CD4-positive, alpha-beta memory T cell (primary cell): ENCODE measurements at regions not wholly inside any gene's neighbourhood (a gene's known extent, or its start where the extent isn't known, plus 50 kb on each side); places are given as distances from the start of the nearest gene placed in this dataset.

Experiments
- CTCF ChIA-PET: fragments of 350-600 bp; sonication (Branson Sonifier 250); formaldehyde crosslinking; loops from one replicate; lab custom pipeline; 2021; ENCODE audit warnings: inconsistent platforms; ENCODE audit not compliant: partially characterized antibody; lab: Charles Lee
- POLR2A ChIA-PET: fragments of 350-600 bp; sonication (Branson Sonifier 250); formaldehyde crosslinking; loops from one replicate; lab custom pipeline; 2021; ENCODE audit not compliant: partially characterized antibody; lab: Charles Lee
- DNase-seq, 5 donors: peaks; one replicate each; pipeline versions ENCODE4 v3.0.0 to v3.0.0-alpha.2; 2020 to 2022; ENCODE audit warnings: mixed read lengths in 1 of 5
- H3K27ac ChIP-seq: one replicate; pipeline ENCODE4 v1.7.0; 2013; ENCODE audit warnings: low read depth, low read length
- H3K27me3 ChIP-seq: 2 replicates; pipeline ENCODE4 v1.7.0; 2013; ENCODE audit warnings: mild to moderate bottlenecking, low read length, moderate library complexity; ENCODE audit not compliant: insufficient read depth
- H3K36me3 ChIP-seq: 2 replicates; pipeline ENCODE4 v1.7.0; 2013; ENCODE audit warnings: mild to moderate bottlenecking, low read length, moderate library complexity; ENCODE audit not compliant: insufficient read depth
- H3K4me1 ChIP-seq: 2 replicates; pipeline ENCODE4 v1.7.0; 2013; ENCODE audit warnings: mild to moderate bottlenecking, low read length, moderate library complexity; ENCODE audit not compliant: insufficient read depth
- H3K4me3 ChIP-seq, 2 donors: one replicate each; pipeline ENCODE4 v1.7.0; 2013; ENCODE audit warnings: low read length in 2 of 2, mild to moderate bottlenecking in 1 of 2
- H3K9me3 ChIP-seq, 2 donors: one replicate each; pipeline ENCODE4 v1.7.0; 2013; ENCODE audit warnings: low read length in 2 of 2, control low read depth in 1 of 2; ENCODE audit not compliant: control insufficient read depth in 1 of 2
- H3K27ac Mint-ChIP-seq, 7 donors: one replicate each; pipeline ENCODE4 v1.8.0; 2020 to 2021; ENCODE audit warnings: mixed read lengths in 7 of 7, mild to moderate bottlenecking in 6 of 7, inconsistent platforms in 3 of 7, moderate library complexity in 3 of 7
- H3K27me3 Mint-ChIP-seq, 2 donors: one replicate each; pipeline ENCODE4 v1.8.0; 2020 to 2021; ENCODE audit warnings: mixed read lengths in 2 of 2
- H3K36me3 Mint-ChIP-seq, 2 donors: one replicate each; pipeline ENCODE4 v1.8.0; 2020 to 2021; ENCODE audit warnings: mixed read lengths in 2 of 2, inconsistent platforms in 1 of 2, mild to moderate bottlenecking in 1 of 2
- H3K4me1 Mint-ChIP-seq, 4 donors: one replicate each; pipeline ENCODE4 v1.8.0; 2020 to 2021; ENCODE audit warnings: mixed read lengths in 4 of 4, mild to moderate bottlenecking in 1 of 4
- H3K4me3 Mint-ChIP-seq, 8 donors: one replicate each; pipeline ENCODE4 v1.8.0; 2020 to 2021; ENCODE audit warnings: mixed read lengths in 8 of 8, mild to moderate bottlenecking in 7 of 8, moderate library complexity in 6 of 8, inconsistent platforms in 3 of 8
- H3K9me3 Mint-ChIP-seq, 8 donors: one replicate each; pipeline ENCODE4 v1.8.0; 2020 to 2021; ENCODE audit warnings: mixed read lengths in 8 of 8, mild to moderate bottlenecking in 5 of 8, inconsistent platforms in 3 of 8, moderate library complexity in 1 of 8
- intact Hi-C: fragments of 100-400 bp; cut with micrococcal nuclease; formaldehyde crosslinking; loops from one replicate; pipeline ENCODE4 v1.15.1; 2023

GRCh38 chr3:67192466-67192865, 194.4 kb downstream of the KBTBD8 start:
- Mint-ChIP-seq H3K9me3 (peaks cover 0 to 7% (median under 1%) of the 10 kb centered on the region in 8 donors), H3K36me3 (no peaks in the 10 kb centered on the region), H3K4me3 (peak overlapping the region in 1 of 8 donors; percentile 20), H3K27ac (no peak overlapping the region), H3K4me1 (no peaks in the 10 kb centered on the region), H3K27me3 (no peaks in the 10 kb centered on the region)
- no peak for DNase-seq
- intact Hi-C loops: no loop called here
- ChIA-PET CTCF (no interaction called here), POLR2A (no interaction called here)
- H3K4me1 ChIP-seq: no peaks in the 10 kb centered on the region
- no peaks in the 10 kb centered on the region for H3K36me3 ChIP-seq
- no peak overlapping the region for H3K4me3 ChIP-seq
- H3K9me3 ChIP-seq: no peaks in the 10 kb centered on the region
- H3K27ac ChIP-seq: no peak overlapping the region
- H3K27me3 ChIP-seq: no peaks in the 10 kb centered on the region

DNA sequence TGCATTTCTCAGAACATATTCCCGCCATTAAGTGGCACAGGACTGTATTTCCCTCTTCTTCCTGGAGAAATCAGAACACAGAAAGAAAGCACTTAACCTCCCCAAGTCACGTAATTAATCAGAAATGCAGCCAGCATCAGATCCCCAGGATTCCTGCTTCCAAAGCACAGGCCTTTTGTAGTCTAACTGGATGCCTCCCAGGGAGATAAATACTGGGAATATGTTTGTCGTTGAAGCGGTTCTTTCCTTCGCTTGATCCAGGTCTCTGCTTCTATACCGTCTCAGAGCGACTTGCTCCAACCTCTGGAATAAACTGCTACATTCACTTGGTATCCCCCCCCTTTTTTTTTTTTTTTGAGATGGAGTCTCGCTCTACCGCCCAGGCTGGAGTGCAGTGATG, 198.6 kb downstream of the KBTBD8 start:
- ChIA-PET CTCF (no interaction called here), POLR2A (no interaction called here)
- Mint-ChIP-seq H3K4me3 (no peak overlapping the region), H3K27me3 (no peaks in the 10 kb centered on the region), H3K9me3 (no peaks in the 10 kb centered on the region), H3K4me1 (no peaks in the 10 kb centered on the region), H3K27ac (no peak overlapping the region), H3K36me3 (no peaks in the 10 kb centered on the region)
- H3K27ac ChIP-seq: no peak overlapping the region
- intact Hi-C loops: no loop called here
- no peak for DNase-seq
- no peak overlapping the region for H3K4me3 ChIP-seq
- H3K36me3 ChIP-seq: no peaks in the 10 kb centered on the region
- no peaks in the 10 kb centered on the region for H3K4me1 ChIP-seq
- H3K9me3 ChIP-seq: no peaks in the 10 kb centered on the region
- no peaks in the 10 kb centered on the region for H3K27me3 ChIP-seq

GRCh38 chr3:67198374-67198773, 200.3 kb downstream of the KBTBD8 start:
- Mint-ChIP-seq H3K27ac (no peak overlapping the region), H3K9me3 (no peaks in the 10 kb centered on the region), H3K4me3 (no peak overlapping the region), H3K27me3 (no peaks in the 10 kb centered on the region), H3K36me3 (no peaks in the 10 kb centered on the region), H3K4me1 (no peaks in the 10 kb centered on the region)
- no peaks in the 10 kb centered on the region for H3K27me3 ChIP-seq
- ChIA-PET POLR2A (no interaction called here), CTCF (interaction anchor here (1.2 kb wide), 1 partner anchor 84 kb away, joined by 3 read pairs; no protein-coding TSS in a partner anchor)
- no peak overlapping the region for H3K4me3 ChIP-seq
- no peaks in the 10 kb centered on the region for H3K36me3 ChIP-seq
- intact Hi-C loops: no loop called here
- no peaks in the 10 kb centered on the region for H3K9me3 ChIP-seq
- no peak for DNase-seq
- no peaks in the 10 kb centered on the region for H3K4me1 ChIP-seq
- no peak overlapping the region for H3K27ac ChIP-seq

DNA sequence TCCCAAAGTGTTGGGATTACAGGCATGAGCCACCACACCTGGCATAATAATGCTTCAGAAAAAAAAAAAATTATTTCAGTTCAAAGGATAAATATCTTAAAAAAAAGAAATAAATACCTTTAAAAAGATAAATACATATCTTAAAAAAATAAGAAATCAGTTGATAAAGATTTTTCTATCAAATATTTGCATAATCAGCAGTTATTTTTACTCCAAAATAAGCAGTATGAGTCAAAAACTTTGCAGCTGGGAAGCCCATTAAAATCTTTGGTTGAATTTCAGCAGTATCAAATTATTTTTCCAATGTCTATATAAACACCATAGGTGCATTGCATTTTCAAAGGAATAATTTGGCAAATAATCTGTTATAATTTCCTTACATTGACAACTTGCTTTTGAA, 202.5 kb downstream of the KBTBD8 start:
- Histone ChIP-seq H3K36me3 (no peaks in the 10 kb centered on the region), H3K4me3 (no peak overlapping the region), H3K27me3 (no peaks in the 10 kb centered on the region), H3K27ac (no peak overlapping the region), H3K4me1 (no peaks in the 10 kb centered on the region), H3K9me3 (no peaks in the 10 kb centered on the region)
- CTCF ChIA-PET: no interaction called here
- H3K9me3 Mint-ChIP-seq: no peaks in the 10 kb centered on the region
- no peak overlapping the region for H3K27ac Mint-ChIP-seq
- POLR2A ChIA-PET: no interaction called here
- H3K4me1 Mint-ChIP-seq: no peaks in the 10 kb centered on the region
- intact Hi-C loops: no loop called here
- no peak overlapping the region for H3K4me3 Mint-ChIP-seq
- H3K27me3 Mint-ChIP-seq: peaks cover 0 to 2% of the 10 kb centered on the region in 2 donors
- no peak for DNase-seq
- H3K36me3 Mint-ChIP-seq: no peaks in the 10 kb centered on the region

- Histone ChIP-seq H3K36me3 (no peaks in the 10 kb centered on the region), H3K9me3 (no peaks in the 10 kb centered on the region), H3K4me1 (no peaks in the 10 kb centered on the region), H3K27ac (no peak overlapping the region), H3K27me3 (no peaks in the 10 kb centered on the region), H3K4me3 (no peak overlapping the region)
- no peak for DNase-seq
- CTCF ChIA-PET: no interaction called here
- Mint-ChIP-seq H3K4me1 (no peaks in the 10 kb centered on the region), H3K9me3 (no peaks in the 10 kb centered on the region), H3K27ac (no peak overlapping the region), H3K36me3 (no peaks in the 10 kb centered on the region), H3K4me3 (no peak overlapping the region), H3K27me3 (peaks cover 0 to 2% of the 10 kb centered on the region in 2 donors)
- intact Hi-C loops: no loop called here
- POLR2A ChIA-PET: no interaction called here
Measured at GRCh38 chr3:67201026-67201425, 202.9 kb downstream of the KBTBD8 start.

GRCh38 chr3:67202053-67202452, 203.9 kb downstream of the KBTBD8 start:
- H3K9me3 Mint-ChIP-seq: no peaks in the 10 kb centered on the region
- peaks cover 0 to 2% of the 10 kb centered on the region in 2 donors for H3K27me3 Mint-ChIP-seq
- no peaks in the 10 kb centered on the region for H3K36me3 Mint-ChIP-seq
- no peak overlapping the region for H3K4me3 Mint-ChIP-seq
- H3K9me3 ChIP-seq: no peaks in the 10 kb centered on the region
- no peak overlapping the region for H3K4me3 ChIP-seq
- H3K27ac Mint-ChIP-seq: no peak overlapping the region
- no peaks in the 10 kb centered on the region for H3K36me3 ChIP-seq
- no peaks in the 10 kb centered on the region for H3K27me3 ChIP-seq
- ChIA-PET POLR2A (no interaction called here), CTCF (no interaction called here)
- no peak for DNase-seq
- no peaks in the 10 kb centered on the region for H3K4me1 ChIP-seq
- H3K4me1 Mint-ChIP-seq: no peaks in the 10 kb centered on the region
- H3K27ac ChIP-seq: no peak overlapping the region
- intact Hi-C loops: no loop called here

GRCh38 chr3:67204951-67205350, 206.8 kb downstream of the KBTBD8 start:
- Mint-ChIP-seq H3K27me3 (peaks cover 1 to 2% of the 10 kb centered on the region in 2 donors), H3K9me3 (no peaks in the 10 kb centered on the region), H3K4me3 (no peak overlapping the region), H3K36me3 (no peaks in the 10 kb centered on the region), H3K4me1 (no peaks in the 10 kb centered on the region), H3K27ac (peak overlapping the region in 1 of 7 donors; percentile 50)
- Histone ChIP-seq H3K27me3 (no peaks in the 10 kb centered on the region), H3K9me3 (no peaks in the 10 kb centered on the region), H3K27ac (no peak overlapping the region), H3K4me1 (no peaks in the 10 kb centered on the region), H3K4me3 (no peak overlapping the region), H3K36me3 (no peaks in the 10 kb centered on the region)
- intact Hi-C loops: no loop called here
- ChIA-PET CTCF (interaction anchor here (0.7 kb wide), 1 partner anchor 794 kb away, joined by 3 read pairs; no protein-coding TSS in a partner anchor), POLR2A (no interaction called here)
- no peak for DNase-seq

GRCh38 chr3:67215690-67216089, 217.6 kb downstream of the KBTBD8 start:
- ChIA-PET POLR2A (no interaction called here), CTCF (no interaction called here)
- H3K4me3 Mint-ChIP-seq: no peak overlapping the region
- no peak overlapping the region for H3K27ac Mint-ChIP-seq
- H3K4me1 ChIP-seq: no peaks in the 10 kb centered on the region
- H3K4me1 Mint-ChIP-seq: no peaks in the 10 kb centered on the region
- no peak for DNase-seq
- H3K27me3 Mint-ChIP-seq: peaks cover 0 to 2% of the 10 kb centered on the region in 2 donors
- no peaks in the 10 kb centered on the region for H3K36me3 Mint-ChIP-seq
- H3K27me3 ChIP-seq: no peaks in the 10 kb centered on the region
- H3K9me3 ChIP-seq: no peaks in the 10 kb centered on the region
- H3K4me3 ChIP-seq: no peak overlapping the region
- intact Hi-C loops: no loop called here
- H3K36me3 ChIP-seq: no peaks in the 10 kb centered on the region
- no peaks in the 10 kb centered on the region for H3K9me3 Mint-ChIP-seq
- no peak overlapping the region for H3K27ac ChIP-seq
